ENCODE measurements at regions not wholly inside any gene's neighbourhood (a gene's known extent, or its start where the extent isn't known, plus 50 kb on each side); places are given as distances from the start of the nearest gene placed in this dataset.

DNA sequence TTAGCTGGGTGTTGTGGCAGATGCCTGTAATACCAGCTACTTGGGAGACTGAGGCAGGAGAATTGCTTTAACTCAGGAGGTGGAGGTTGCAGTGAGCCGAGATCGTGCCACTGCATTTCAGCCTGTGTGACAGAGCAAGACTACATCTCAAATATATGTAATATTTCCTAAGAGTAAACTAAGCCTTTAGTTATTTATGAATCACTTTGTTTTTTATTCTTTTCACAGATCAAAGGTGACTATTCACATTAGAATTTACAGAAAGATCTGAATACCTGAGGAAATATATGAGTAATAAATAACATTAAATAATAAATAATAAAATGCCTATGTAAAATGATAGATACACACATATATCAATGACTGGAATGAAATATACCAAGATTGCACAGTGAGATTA is 630.8 kb upstream of the IMPG1 start:
- DNase-seq (ENCODE audit: low read depth), result no peak
- TF ChIP-seq, protein P1, sequence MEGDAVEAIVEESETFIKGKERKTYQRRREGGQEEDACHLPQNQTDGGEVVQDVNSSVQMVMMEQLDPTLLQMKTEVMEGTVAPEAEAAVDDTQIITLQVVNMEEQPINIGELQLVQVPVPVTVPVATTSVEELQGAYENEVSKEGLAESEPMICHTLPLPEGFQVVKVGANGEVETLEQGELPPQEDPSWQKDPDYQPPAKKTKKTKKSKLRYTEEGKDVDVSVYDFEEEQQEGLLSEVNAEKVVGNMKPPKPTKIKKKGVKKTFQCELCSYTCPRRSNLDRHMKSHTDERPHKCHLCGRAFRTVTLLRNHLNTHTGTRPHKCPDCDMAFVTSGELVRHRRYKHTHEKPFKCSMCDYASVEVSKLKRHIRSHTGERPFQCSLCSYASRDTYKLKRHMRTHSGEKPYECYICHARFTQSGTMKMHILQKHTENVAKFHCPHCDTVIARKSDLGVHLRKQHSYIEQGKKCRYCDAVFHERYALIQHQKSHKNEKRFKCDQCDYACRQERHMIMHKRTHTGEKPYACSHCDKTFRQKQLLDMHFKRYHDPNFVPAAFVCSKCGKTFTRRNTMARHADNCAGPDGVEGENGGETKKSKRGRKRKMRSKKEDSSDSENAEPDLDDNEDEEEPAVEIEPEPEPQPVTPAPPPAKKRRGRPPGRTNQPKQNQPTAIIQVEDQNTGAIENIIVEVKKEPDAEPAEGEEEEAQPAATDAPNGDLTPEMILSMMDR (IDR thresholded peaks at IDR 0.05; ENCODE audit: insufficient read depth, low read depth, low read length), result no peak

DNA sequence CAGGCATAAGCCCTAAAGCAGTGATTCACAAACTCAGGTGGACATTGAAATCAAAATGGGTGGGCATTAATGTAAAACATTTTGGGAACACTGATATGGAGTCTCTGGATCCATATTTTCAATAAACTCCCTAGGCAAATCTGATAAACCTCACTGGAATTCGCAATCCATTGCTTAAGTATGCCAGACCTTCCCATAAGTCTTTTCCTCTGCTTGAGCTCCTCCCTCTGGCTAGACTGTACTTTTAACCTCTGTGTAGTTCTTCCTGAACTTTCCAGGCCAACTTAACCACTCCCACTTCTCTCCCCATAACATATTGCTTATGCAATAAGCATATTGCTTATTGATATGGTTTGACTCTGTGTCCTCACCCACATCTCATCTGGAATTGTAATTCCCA is 629.7 kb upstream of the IMPG1 start:
- TF ChIP-seq, protein P1 (IDR thresholded peaks at IDR 0.05; ENCODE audit: insufficient read depth, low read depth, low read length), result no peak
- no peak overlapping the region for H3K4me3 ChIP-seq (ENCODE audit: low read depth, low read length)
- DNase-seq (ENCODE audit: low read depth), result peak; percentile 11

More for the DNA sequence above, 630.8 kb upstream of the IMPG1 start:
- H3K4me3 ChIP-seq (ENCODE audit: low read depth, low read length), result no peak overlapping the region

DNA sequence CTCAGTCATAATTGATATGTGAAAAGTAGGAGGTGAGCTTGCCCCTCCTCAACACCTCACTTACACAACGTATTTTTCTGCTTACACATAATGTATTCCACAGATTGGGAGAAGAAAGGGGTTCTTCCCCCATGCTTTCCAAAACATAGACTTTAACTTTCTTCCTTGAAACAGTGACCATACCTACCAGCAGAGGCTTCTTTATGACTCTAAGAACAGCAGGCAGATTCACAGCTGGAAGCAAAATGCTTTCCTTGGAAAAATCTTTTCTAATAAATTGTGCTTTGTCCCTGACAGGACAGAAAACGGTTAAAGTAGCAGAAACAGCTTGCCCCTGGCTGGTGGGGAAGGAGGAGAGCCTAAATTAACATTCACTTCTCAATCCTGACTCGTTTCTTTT is 629.1 kb upstream of the IMPG1 start:
- H3K4me3 ChIP-seq (ENCODE audit: low read depth, low read length), result no peak overlapping the region
- peak; percentile 23 for DNase-seq (ENCODE audit: low read depth)
- TF ChIP-seq, protein P1 (IDR thresholded peaks at IDR 0.05; ENCODE audit: insufficient read depth, low read depth, low read length), result peak; percentile 42

DNA sequence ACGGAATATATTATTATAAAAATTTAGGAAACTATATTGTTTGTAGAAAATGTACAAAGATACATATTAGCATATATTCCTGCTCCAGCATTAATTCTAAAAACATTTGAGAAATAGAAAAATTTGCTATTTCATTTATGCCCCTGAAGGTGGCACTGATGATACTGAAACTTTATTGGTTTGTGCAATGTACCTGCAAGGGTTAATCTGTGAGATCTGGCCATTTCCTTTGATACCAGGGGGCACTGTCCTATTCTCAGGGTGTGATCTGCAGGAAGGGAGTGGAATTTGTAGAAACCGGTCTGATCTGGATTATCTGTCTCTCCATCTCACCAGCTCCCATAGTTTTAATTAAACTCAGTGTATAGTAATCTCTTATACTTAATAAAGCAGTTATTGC is 625.1 kb upstream of the IMPG1 start:
- TF ChIP-seq, protein P1 (IDR thresholded peaks at IDR 0.05; ENCODE audit: insufficient read depth, low read depth, low read length), result peak; percentile 30
- DNase-seq (ENCODE audit: low read depth), result peak; percentile 12
- H3K4me3 ChIP-seq (ENCODE audit: low read depth, low read length), result no peak overlapping the region

DNA sequence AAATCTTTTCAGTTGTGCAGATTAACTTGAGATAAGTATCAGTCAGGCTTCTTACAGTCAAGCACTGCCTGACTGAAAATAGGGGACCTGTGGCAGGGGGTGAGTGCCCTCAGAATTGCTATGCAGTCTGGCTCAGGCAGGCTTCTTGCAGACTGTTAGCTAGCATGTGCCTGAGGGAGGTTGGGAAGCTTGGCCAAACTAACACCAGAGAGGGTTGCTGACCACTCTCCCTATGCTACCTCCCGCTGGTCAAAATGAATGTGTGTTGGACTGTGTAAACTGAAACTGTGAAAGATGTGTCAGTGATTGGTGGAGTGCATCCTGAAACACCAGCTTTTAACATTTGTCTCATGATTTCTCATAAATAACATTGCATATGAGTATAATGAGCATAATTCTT is 622.3 kb upstream of the IMPG1 start:
- no peak for DNase-seq (ENCODE audit: low read depth)
- no peak overlapping the region for H3K4me3 ChIP-seq (ENCODE audit: low read depth, low read length)
- TF ChIP-seq, protein P1 (IDR thresholded peaks at IDR 0.05; ENCODE audit: insufficient read depth, low read depth, low read length), result no peak

DNA sequence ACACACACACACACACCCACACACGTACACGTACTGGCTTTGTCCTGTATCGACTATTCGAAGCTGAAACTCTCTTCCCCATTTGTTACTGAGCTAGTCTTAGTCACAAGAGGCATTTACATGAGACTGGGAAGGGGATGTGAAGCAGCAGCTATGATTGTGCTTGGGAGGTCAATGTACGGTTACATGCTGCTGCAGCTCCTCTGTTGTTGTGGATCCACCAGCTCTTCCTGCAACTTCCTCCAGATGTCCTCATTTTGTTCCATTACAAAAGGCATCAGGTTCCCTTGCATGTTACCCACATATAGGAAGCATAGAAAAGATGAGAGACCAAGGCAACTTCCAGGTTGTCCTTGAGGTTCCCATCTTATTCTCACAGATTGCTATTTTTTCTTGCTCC is 612.4 kb upstream of the IMPG1 start:
- no peak overlapping the region for H3K4me3 ChIP-seq (ENCODE audit: low read depth, low read length)
- TF ChIP-seq, protein P1 (IDR thresholded peaks at IDR 0.05; ENCODE audit: insufficient read depth, low read depth, low read length), result no peak
- peak; percentile 8 for DNase-seq (ENCODE audit: low read depth)

DNA sequence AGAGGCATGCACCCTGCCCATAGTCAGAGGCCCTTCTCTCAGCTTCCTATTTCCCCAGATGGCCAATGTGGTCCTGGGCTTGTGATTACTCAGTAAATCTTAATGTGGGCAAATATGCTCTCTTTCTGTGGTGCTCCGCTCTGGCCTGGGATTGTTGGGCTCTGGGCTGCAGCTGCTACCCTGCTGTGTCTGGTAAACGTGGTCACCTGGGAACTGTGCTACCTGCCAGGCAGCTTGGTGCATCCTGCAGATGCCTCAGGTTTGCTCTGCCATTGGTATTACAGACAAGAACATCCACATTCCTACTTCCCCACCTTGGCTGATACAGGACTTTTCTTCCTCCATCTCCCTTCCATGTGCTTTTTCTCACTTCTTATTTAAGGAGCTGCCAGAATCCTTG is 611.5 kb upstream of the IMPG1 start:
- DNase-seq (ENCODE audit: low read depth), result no peak
- TF ChIP-seq, protein P1 (IDR thresholded peaks at IDR 0.05; ENCODE audit: insufficient read depth, low read depth, low read length), result no peak
- no peak overlapping the region for H3K4me3 ChIP-seq (ENCODE audit: low read depth, low read length)
